ENCODE measurements at regions not wholly inside any gene's neighbourhood (a gene's known extent, or its start where the extent isn't known, plus 50 kb on each side); places are given as distances from the start of the nearest gene placed in this dataset.

GRCh38 chr13:111927181-111927540 lies 139.8 kb upstream of the SOX1 start:
- no peak for TF ChIP-seq CTCF (IDR thresholded peaks at IDR 0.05)
- no peak for TF ChIP-seq POLR2A (IDR thresholded peaks at IDR 0.05)
